Panc1 (cell line): ENCODE measurements at regions not wholly inside any gene's neighbourhood (a gene's known extent, or its start where the extent isn't known, plus 50 kb on each side); places are given as distances from the start of the nearest gene placed in this dataset.

Source experiments
- POLR2AphosphoS5 ChIP-seq: IDR thresholded peaks from 2 replicates; pipeline ENCODE4 v1.6.1; 2012; ENCODE audit warnings: mild to moderate bottlenecking, low read depth, low read length, moderate library complexity
- SIN3A ChIP-seq: IDR thresholded peaks from 2 replicates; pipeline ENCODE4 v1.6.1; 2012; ENCODE audit warnings: low read depth, mild to moderate bottlenecking, low read length, moderate library complexity, borderline replicate concordance; ENCODE audit not compliant: insufficient read depth
- TF ChIP-seq, protein P1 (sequence below), 2 experiments: IDR thresholded peaks; 2 replicates each; pipeline ENCODE4 v1.6.1; 2011 to 2012; ENCODE audit warnings: low read depth in 2 of 2, control low read depth in 1 of 2, low read length in 1 of 2, mild to moderate bottlenecking in 1 of 2, moderate library complexity in 1 of 2; ENCODE audit not compliant: insufficient read depth in 1 of 2
- TF ChIP-seq, protein P2 (sequence below): fragments of 450-650 bp; IDR thresholded peaks from 2 replicates; pipeline ENCODE4 v1.5.1; 2017; ENCODE audit warnings: mild to moderate bottlenecking

DNA sequence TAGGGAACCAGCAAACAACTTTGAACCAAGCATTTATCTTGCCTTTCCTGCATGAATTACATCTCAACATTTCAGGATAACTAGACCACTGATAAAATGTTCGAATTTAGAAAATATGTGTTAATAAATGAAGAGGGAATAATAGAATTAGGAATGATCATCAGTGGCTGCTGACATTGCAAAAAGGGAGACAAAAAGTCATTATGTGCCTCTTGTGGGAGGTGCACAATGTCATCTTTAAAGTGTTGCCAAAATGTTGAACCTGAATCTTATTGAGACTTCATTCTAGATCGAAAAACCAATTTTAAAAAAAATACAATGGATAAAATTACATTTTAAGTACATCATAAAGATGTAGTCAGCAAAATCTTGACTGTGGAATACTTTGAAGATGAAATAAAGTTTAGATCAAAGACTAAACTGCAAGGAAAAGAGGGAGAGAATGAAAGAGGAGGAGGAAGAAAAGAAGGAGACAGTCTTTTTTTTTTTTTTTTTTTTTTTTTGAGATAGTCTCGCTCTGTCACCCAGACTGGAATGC lies 299.3 kb downstream of the FBXW7 start:
- TF ChIP-seq, protein P1, sequence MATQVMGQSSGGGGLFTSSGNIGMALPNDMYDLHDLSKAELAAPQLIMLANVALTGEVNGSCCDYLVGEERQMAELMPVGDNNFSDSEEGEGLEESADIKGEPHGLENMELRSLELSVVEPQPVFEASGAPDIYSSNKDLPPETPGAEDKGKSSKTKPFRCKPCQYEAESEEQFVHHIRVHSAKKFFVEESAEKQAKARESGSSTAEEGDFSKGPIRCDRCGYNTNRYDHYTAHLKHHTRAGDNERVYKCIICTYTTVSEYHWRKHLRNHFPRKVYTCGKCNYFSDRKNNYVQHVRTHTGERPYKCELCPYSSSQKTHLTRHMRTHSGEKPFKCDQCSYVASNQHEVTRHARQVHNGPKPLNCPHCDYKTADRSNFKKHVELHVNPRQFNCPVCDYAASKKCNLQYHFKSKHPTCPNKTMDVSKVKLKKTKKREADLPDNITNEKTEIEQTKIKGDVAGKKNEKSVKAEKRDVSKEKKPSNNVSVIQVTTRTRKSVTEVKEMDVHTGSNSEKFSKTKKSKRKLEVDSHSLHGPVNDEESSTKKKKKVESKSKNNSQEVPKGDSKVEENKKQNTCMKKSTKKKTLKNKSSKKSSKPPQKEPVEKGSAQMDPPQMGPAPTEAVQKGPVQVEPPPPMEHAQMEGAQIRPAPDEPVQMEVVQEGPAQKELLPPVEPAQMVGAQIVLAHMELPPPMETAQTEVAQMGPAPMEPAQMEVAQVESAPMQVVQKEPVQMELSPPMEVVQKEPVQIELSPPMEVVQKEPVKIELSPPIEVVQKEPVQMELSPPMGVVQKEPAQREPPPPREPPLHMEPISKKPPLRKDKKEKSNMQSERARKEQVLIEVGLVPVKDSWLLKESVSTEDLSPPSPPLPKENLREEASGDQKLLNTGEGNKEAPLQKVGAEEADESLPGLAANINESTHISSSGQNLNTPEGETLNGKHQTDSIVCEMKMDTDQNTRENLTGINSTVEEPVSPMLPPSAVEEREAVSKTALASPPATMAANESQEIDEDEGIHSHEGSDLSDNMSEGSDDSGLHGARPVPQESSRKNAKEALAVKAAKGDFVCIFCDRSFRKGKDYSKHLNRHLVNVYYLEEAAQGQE (IDR thresholded peaks at IDR 0.05; ENCODE audit: insufficient read depth in 1 of 2, low read depth in 2 of 2, low read length in 1 of 2), result no peak
- TF ChIP-seq, protein P2, sequence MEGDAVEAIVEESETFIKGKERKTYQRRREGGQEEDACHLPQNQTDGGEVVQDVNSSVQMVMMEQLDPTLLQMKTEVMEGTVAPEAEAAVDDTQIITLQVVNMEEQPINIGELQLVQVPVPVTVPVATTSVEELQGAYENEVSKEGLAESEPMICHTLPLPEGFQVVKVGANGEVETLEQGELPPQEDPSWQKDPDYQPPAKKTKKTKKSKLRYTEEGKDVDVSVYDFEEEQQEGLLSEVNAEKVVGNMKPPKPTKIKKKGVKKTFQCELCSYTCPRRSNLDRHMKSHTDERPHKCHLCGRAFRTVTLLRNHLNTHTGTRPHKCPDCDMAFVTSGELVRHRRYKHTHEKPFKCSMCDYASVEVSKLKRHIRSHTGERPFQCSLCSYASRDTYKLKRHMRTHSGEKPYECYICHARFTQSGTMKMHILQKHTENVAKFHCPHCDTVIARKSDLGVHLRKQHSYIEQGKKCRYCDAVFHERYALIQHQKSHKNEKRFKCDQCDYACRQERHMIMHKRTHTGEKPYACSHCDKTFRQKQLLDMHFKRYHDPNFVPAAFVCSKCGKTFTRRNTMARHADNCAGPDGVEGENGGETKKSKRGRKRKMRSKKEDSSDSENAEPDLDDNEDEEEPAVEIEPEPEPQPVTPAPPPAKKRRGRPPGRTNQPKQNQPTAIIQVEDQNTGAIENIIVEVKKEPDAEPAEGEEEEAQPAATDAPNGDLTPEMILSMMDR, result no peak
- TF ChIP-seq POLR2AphosphoS5 (no peak), SIN3A (no peak)
